ENCODE measurements at regions not wholly inside any gene's neighbourhood (a gene's known extent, or its start where the extent isn't known, plus 50 kb on each side); places are given as distances from the start of the nearest gene placed in this dataset.
"Not testable (repeated sequence)": the region's sequence is repeated elsewhere in the genome, so short reads cannot be mapped to it uniquely, and the experiment has no call there.

- DNase-seq: no peak
These were observed 151.8 kb upstream of the RASA1 start for GRCh38 chr5:87115839-87116364.

- DNase-seq: peak; percentile 17
These were observed 150.7 kb upstream of the RASA1 start for GRCh38 chr5:87116825-87117512.

- no peak for DNase-seq
These were observed 148.1 kb upstream of the RASA1 start for GRCh38 chr5:87119588-87119987.

- DNase-seq: peak; percentile 39
These were observed 147.0 kb upstream of the RASA1 start for GRCh38 chr5:87120518-87121303.

- peak; percentile 46 for DNase-seq
These were observed 146.2 kb upstream of the RASA1 start for GRCh38 chr5:87121304-87122150.

- no peak for DNase-seq
These were observed 145.3 kb upstream of the RASA1 start for GRCh38 chr5:87122151-87122977.

- no peak for DNase-seq
These were observed 141.9 kb upstream of the RASA1 start for GRCh38 chr5:87125766-87126165.

- DNase-seq: no peak
These were observed 140.8 kb upstream of the RASA1 start for GRCh38 chr5:87126869-87127268.

GRCh38 chr5:87127426-87127825 lies 140.3 kb upstream of the RASA1 start:
- DNase-seq: no peak

- DNase-seq: no peak
These were observed 139.6 kb upstream of the RASA1 start for GRCh38 chr5:87127956-87128687.

GRCh38 chr5:87129046-87129445 lies 138.6 kb upstream of the RASA1 start:
- no peak for DNase-seq

GRCh38 chr5:87132696-87133095 lies 135.0 kb upstream of the RASA1 start:
- no peak for DNase-seq

GRCh38 chr5:87134513-87134912 lies 133.2 kb upstream of the RASA1 start:
- not testable (repeated sequence) for DNase-seq

GRCh38 chr5:87136096-87136495 lies 131.6 kb upstream of the RASA1 start:
- DNase-seq: no peak

GRCh38 chr5:87136733-87137132 lies 130.9 kb upstream of the RASA1 start:
- DNase-seq: no peak

GRCh38 chr5:87137283-87137682 lies 130.4 kb upstream of the RASA1 start:
- DNase-seq: no peak

GRCh38 chr5:87138091-87138805 lies 129.4 kb upstream of the RASA1 start:
- DNase-seq: no peak

GRCh38 chr5:87139795-87140194 lies 127.9 kb upstream of the RASA1 start:
- no peak for DNase-seq

GRCh38 chr5:87141544-87141943 lies 126.1 kb upstream of the RASA1 start:
- no peak for DNase-seq

- DNase-seq: not testable (repeated sequence)
These were observed 121.8 kb upstream of the RASA1 start for GRCh38 chr5:87145853-87146252.

- no peak for DNase-seq
These were observed 120.2 kb upstream of the RASA1 start for GRCh38 chr5:87147441-87147840.
